COLO668 (cell line): ENCODE measurements at regions not wholly inside any gene's neighbourhood (a gene's known extent, or its start where the extent isn't known, plus 50 kb on each side); places are given as distances from the start of the nearest gene placed in this dataset.
A peak's percentile ranks its signal among the peaks of the same experiment; 100 is the strongest.

Experiments used
- DNase-seq: peaks from one replicate; lab custom pipeline; 2025; ENCODE audit not compliant: unreplicated experiment; lab: John Stamatoyannopoulos, UW

DNA sequence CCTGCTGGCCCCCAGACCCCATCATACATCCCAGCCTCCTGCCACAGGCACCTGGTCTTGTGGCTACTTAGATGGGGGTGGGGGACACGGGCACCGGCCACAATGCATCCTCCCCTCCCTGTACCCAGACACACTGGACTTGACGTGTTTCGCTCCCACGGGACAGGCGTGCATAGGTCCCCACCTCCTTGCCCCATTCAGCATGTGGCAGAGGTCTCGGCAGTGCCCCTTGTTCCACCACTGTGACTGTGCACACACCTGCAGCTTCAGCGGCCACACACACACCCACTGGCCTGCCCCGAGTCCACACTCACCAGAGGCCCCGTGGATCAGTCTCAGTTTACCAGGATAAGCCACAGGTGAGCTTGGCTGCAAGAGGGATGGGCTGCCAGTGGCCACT is 109.6 kb downstream of the ENGASE start:
- no peak for DNase-seq

DNA sequence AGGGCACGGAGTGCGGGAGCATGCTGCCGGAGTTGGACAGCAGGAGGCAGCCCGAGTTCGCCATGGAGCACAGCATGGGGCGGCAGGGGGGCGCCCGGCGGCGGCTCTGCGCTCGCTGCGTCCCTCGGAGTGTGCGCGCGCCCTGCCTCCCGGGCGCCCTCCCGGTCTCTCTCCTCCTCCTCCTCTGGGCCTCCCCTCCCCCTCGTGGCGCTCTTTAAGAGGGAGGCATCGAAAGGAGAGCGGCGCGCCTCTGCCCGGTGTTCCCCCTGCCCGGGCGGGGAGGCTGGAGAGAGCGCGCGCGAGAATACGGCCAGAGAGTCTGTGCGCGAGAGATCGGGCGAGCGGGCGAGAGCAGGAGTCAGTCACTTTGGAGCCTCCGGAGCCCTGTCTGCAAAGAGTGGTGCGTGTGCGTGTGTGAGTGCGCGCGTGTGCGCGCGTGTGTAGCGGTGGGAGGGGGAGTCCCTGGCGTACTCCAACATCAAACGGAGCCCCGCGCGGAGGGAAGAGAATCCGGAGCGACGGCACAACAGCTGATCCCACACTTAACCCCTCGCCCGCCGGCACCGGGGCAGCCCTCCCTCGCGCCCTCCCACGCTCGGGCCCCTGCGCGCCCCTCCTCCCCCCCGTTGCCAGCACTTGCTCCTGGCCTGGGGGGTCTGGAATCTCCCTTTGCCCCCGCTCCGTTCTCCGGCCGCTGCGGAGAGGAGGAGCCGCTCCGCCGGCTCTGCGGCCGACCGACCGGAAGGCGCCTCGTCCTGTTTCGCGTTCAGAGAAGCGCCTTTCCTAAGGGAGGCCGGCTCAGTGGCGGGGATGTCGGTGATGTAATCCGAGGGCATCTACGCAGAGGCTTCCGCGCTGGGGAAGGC is 108.9 kb downstream of the ENGASE start:
- DNase-seq: peak; percentile 0

DNA sequence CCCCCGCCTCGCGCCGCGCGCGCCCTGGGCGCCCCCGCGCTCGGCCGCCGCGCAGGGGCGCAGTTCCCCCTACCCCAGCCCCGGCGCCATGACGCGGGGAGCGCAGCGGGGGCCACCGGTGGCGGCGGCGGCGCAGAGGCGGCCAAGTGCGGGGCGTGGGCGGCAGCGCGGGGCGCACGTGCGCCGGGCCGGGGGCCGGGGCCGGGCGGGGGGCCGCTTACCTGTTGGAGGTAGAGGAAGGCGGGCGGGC is 108.3 kb downstream of the ENGASE start:
- no peak for DNase-seq

DNA sequence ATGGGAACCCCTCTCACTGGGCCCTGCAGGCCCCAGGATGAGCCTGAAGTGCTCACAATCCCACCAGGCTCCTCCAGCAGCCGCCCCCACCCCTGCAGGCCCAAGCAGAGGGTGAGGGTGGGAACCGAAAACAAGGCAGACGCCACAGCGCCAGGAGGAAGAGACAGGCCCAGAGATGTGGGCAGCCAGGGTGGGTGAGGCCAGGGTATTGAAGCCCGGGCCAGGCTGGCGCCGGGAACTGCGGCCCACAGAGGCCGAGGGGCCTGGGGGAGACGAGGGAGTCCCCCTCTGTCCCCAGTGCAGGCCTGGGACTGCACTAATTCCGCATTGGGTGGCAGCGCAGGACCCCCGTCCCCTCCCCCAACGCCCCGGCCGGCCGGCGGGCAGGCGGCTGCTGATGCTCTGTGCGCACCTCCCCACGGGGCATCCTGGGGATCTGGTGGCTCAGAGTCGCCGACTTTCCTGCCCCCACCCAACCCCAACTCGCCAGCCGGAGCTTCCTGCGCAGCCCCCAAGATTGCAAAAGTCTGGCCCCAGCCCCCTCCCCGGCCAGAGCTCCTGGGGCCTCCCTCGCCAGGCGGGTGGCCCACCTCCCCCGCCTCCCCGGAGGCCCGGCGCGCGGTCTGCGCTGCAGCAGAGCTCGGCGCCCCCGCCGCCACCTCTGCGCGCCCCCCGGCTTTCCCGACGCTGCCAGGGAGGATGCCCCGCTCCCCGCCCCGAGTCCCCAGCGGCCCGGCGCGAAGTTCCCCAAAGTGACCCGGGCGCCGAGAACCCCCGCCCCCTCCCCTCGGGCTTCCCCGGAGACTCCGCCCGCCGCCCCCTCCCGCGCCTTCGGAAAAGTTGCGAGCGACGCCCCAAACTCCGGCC is 107.8 kb downstream of the ENGASE start:
- DNase-seq: no peak

DNA sequence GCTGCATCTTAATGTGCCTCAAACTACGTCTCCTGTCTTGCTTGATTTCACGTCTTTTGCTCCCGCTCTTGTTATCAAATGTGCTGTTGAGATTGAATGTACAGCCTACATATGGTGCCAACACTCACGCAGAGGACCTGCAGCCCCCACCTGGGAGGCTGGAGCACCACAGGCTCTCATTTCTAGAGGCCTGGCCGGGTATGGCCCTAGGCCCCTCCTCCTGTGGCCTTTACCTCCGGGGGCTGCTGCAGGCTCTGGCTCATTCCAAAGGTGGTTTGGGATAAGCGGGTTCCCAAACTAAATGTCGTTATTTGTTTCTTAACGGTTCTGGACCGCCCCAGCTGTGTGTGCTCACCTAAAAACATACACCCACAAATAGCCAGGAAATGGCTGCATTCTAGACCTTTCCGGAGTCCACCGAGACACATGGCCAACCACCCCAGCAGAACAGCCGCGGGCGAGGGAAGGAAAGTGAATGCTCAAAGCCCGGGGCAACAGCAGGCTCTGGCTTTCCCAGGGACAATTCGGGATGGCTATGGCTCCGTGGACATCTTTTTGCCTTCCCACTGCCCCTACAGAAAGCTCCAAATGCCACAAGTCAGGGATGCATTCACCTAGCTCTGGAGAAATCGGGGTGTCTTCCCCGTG is 105.9 kb downstream of the ENGASE start:
- DNase-seq: no peak

DNA sequence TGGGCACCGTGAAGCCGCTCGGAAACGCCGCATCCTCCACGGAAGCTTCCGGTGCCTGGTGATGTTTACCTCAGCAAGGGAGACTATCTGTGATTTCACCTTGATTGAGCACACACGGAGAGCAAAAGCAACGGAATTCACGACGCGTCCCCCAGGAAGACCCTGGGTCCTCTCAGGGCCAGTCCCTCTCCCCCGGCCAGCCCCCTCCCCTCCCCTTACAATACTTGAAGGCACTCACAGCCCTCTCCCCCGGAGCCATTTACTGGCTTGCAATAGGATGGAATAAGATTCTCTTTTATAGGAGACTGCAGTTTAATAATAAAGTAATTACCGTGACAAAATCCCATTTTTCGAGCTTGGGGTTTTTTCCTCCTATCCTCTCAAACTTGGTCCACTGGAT is 104.7 kb downstream of the ENGASE start:
- DNase-seq: no peak

DNA sequence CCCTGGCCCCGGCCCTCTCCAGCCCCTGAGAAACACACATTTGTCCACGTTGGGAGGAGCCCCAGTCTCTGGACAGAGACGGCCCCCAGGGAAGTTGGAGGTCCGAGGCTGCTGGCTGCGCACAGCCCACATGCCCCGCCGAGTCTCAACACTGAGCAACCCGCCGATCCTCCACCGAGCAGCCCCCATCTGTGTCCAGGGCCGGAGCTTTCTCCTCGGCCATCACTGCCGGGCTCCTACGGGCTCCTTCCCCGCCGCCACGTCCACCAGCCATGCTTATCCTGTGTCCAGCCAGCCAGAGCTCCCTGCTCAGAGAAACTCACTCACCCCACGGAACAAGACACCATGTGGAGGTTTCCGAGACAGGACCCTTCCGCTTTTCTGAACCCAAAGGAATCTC is 103.3 kb downstream of the ENGASE start:
- no peak for DNase-seq

DNA sequence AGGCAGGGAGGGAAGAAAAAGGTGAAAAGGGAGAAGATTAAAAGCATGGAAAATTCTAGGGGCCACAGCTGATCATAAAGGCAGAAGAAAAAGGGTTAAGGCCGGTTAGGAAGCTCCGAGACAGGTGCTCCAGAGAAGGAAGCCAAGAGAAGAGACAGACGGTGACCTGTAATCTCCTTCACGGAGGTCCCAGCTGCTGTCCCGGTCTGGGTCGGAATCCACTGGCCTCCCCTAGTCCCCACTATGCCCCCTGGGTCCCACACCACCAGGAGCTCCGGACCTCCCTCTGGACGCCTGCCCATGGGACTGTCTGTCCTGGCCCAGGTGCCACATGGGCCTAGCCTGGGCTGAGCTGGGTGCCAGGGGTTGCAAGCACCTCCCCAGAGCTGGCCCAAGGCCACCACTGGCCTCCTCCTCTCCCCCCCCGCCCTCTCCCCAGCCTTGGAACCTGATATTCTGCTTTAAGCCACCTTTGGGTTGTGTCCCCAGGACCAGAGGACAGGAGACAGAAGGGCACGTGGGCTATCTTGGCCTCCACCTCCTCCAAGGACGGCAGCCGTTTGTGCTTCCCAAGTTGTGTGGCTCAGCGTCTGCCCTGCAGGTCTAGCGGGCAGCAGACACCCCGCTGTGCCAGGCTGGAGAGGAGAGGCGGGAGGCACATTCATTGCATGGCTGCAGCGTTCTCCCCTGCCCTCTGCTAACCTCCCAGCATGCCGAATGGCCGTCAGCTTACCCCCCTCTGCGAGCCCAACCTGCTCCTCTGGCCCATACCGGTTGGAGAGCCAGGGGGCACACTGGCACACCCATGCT is 102.4 kb downstream of the ENGASE start:
- DNase-seq: no peak

DNA sequence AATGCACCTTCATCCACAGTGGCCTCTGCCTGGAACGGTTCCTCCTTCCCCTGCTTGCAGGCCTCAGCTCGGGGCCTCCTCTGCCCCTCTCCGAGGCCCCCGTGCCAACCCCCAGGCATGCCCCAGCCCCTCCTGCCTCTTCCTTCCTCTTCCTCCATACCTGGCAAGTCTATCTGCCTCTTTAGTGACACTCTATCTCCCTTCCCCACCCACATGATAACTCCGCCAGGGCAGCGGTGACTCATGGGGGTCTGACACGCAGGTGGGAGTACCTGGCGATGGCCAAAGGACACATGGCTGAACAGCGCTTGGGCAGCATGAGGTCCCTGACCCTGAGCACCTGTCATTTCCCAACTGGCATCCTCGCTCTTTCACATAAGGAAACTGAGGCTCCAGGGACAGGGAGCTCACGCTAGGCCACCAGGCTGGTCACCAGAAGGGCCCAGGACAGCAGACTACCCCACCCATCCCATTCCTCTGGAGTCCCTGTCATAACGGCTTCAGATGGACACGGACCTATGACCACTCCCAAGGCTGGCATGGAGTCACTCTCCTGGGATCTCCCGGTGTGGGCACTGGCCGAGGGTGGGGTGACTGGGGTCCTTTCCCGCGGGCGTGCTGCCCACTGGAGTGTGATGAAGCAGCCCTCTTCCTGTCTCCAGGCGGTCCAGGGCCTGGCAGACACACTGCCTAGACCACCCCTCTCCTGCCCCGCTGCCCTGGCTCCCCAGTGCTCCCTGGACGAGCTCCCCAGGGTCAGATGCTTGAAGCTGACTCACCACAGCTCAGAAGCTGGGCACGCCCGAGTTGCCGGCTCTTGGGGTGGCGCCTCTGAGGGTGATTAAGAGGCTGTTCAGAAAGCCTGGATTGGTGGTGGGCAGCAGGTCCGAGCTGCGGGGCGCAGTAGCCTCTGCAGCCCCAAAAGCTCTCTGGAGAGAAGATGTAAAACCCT is 100.6 kb downstream of the ENGASE start:
- no peak for DNase-seq

DNA sequence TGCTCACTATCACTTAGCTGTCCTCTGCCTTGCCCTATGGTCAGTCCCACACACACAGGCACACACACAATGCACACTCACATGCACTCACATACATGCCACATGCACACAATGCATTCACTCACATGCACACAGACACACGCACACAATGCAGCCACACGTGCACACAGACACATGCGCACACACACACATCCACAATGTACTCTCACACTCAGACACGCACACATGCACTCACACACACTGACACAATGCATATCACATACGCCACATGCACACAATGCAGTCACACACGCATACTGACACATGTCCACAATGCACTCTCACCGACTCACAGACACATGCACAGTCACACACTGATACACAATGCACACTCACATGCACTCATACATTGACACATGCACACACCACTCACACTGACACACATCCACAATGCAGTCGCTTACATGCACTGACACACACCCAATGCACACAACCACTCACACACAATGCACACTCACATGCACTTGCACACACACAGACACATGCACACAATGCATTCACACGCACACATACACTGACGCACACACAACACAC is 99.7 kb downstream of the ENGASE start:
- DNase-seq: no peak

DNA sequence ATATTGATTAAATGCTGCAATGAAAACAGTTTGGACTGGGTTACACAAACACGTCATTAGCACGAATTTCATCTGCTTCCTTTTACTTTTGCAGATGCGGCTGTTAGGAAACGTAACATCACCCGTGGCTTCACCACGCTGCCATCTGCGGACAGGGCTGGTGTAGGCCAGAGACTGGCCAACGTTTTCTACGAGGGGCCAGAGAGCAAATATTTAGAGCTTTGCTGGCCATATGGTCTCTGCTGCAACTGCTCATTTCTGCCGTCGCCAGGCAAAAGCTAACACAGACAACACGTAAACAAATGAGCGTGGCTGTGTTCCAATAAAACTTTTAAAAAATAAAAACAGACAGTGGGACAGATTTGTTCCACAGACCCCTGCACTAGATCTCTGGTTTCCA is 96.6 kb downstream of the ENGASE start:
- DNase-seq: no peak

DNA sequence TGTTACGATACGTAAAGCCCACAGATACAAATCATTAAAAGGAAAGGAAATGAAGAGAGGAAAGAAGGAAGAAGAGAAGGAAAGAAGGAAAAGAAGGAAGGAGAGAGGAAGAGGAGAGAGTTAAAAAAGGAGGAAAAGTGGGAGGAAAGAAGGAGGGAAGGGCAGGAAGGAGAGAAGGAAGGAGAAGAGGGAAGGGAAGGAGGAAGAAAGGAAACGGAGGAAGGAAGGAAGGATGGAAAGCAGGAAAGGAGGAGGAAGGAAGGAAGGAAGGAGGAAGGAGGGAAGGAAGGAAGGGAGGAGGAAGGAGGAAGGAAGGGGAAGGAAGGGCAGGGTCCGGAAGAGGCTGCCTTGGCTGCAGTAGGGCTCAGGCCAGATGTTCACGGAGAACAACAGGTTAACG is 95.2 kb downstream of the ENGASE start:
- no peak for DNase-seq

DNA sequence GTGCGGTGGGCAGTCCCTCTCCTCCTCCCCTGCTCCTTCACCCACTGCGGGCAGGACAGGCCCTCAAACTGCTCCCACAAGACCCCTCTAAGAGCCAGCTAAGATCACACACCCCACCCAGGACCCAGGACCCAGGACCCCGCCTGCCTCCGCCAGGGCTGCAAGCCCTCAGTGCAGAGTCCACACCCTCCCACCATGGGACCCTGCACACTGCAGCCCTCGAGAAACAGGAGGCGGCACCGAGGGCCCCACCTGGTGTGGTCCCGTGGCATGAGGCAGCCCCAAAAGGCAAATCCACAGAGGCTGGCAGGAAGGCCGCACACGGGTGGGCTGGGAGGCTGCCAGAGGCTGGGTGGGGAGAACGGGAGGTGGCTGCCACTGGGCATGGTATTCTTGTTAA is 94.7 kb downstream of the ENGASE start:
- DNase-seq: no peak

DNA sequence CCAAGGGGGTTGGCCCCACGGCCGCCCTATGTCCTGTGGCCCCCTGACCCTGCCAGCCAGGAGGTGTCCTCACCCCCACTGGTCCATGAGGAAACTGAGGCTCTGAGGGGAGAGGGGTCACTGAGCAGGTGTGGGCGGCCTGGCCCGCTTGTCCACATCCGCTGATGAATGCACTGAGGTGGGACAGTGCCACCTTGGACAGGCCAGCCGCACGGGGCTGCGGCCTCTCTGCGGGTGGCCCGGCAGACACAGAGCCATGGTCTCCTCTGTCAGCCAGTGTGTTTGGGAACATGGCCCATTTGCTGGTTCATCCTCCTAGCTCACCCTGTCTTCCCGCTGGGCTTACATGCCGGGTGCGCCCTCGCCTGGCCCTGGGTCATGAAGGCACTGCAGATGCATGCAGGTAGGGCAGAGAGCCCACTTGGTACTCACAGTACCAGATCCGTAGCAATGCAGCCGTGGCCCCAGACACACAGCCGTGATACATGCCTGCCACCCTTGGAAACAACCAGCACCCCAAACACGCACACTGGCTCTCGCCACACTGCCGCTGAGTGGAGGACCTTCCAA is 93.9 kb downstream of the ENGASE start:
- DNase-seq: peak; percentile 2

DNA sequence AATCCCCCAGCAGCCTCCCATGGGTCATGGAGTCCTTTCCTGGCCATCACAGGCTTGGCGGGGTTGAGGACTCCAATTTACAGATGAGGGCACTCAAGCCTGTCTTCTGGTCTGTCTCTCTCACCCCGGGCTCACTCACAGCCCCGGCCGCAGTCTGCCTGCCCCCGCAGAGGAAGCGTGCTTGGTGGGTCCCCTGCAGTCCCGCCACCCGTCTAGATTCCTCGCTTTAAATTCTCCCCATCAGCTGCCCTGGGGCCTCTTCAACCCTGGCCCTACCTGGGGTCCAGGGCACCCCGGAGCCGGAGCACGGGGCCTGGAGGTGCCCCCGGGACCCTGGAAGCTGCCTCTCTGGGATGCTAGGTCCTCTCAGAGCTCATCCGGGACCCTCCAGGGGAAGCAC is 92.9 kb downstream of the ENGASE start:
- DNase-seq: no peak

DNA sequence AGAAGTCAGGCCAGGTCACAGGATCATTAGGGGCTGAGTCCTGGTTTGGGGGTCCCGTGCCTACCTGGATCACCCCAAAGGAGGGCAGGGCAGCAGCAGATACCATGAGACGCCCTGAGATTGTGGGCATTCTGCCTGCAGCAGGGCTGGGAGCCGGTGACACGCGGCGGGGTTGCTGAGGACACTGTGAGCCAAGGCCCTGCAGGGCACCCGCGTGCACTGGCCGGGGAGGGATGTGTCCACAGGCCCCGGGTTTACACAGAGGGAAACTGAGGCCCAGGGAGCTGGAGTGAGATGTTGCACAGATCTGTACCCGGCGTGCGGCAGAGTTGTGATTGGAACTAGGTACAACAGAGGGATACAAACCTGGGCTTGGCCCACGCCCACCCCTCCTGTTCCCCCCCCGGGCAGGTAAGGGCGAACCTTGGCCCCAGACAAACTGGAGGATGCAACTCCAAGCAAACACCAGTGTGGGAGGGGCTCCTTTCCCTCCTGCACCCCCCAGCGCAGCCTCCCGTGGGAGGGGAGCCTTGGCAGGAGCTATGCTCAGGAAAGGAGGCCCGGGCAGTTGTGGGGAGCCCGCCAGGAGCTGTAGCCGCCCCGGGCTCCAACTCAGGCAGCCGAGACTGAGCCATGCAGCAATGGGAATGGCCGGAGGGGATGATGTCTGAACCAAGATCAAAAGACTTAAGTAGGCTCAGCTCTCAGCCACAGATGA is 91.3 kb downstream of the ENGASE start:
- no peak for DNase-seq

DNA sequence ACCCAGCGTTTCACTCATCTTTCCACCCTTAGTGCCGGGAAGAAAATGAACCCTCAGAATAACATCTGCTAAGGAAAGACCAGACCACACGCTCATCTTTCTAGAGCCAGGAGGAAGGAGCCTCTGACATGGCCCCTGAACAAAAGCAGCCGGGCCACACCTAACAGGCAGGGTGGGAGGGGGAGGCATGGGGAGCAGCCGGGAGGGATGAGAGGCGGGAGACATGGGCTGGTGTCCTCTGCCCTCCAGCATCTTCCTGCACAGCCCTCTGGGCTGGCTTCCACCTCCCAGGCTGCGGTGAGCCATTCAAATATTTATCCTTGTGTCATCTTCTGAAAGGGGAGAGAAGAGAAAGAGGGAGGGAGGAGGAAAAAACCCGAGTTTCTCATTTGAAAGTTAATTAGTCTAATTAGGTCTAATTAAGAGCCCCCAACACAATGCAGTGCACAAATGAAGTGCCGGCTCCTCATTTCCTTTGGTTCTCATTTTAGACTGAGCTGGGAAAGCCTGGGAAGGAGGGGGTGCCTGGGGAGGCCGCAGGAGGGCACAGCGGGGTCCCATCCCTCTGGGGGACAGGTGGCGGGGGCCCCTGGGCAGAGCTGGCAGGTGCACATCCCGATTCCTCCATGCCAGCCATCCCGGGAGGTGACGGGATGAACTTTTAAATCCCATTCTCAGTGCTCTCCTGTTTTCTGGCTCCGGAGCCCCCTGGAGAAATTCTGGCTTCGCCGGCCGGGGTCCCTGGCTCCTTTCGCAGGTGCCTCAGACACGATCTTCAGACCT is 90.5 kb downstream of the ENGASE start:
- no peak for DNase-seq

DNA sequence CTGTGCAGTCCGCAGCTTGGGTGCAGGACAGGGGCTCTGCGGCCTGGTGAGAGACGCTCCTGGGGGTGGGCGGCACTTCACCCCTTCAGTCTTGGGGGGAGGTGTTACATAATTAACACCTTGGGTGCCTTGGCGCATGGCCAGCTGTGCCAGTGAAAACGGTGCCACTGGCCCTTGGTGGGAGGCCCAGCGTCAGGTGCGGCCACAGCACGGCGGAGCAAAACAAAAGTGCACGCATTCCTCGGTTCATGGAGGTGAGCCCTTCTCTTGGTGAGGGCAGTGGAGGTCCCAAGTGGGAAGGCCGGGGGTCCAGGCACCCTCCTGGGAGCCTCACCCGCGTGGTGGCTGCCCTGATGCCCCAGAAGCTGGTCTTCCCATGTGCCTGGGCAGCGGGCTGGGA is 89.8 kb downstream of the ENGASE start:
- no peak for DNase-seq
